Mucosa of rectum (tissue), 2 donors: ENCODE measurements at regions not wholly inside any gene's neighbourhood (a gene's known extent, or its start where the extent isn't known, plus 50 kb on each side); places are given as distances from the start of the nearest gene placed in this dataset.
"Not testable (repeated sequence)": the region's sequence is repeated elsewhere in the genome, so short reads cannot be mapped to it uniquely, and the experiment has no call there.

Experiments used
- H3K27ac ChIP-seq, 2 donors: one replicate each; pipeline ENCODE4 v1.7.0; 2013; ENCODE audit warnings: inconsistent platforms in 2 of 2, low read depth in 2 of 2, low read length in 2 of 2
- H3K27me3 ChIP-seq, 2 donors: one replicate each; pipeline ENCODE4 v1.7.0; 2013; ENCODE audit warnings: low read length in 2 of 2; ENCODE audit not compliant: control insufficient read depth in 2 of 2, insufficient read depth in 2 of 2
- H3K36me3 ChIP-seq, 2 donors: one replicate each; pipeline ENCODE4 v1.7.0; 2013; ENCODE audit warnings: low read length in 2 of 2; ENCODE audit not compliant: control insufficient read depth in 2 of 2, insufficient read depth in 2 of 2
- H3K4me1 ChIP-seq, 2 donors: one replicate each; pipeline ENCODE4 v1.7.0; 2013; ENCODE audit warnings: low read length in 2 of 2, mild to moderate bottlenecking in 1 of 2; ENCODE audit not compliant: control insufficient read depth in 2 of 2, insufficient read depth in 2 of 2
- H3K4me3 ChIP-seq, 2 donors: one replicate each; pipeline ENCODE4 v1.7.0; 2013; ENCODE audit warnings: low read length in 2 of 2
- H3K9ac ChIP-seq, 2 donors: one replicate each; pipeline ENCODE4 v1.7.0; 2013; ENCODE audit warnings: low read length in 2 of 2, low read depth in 1 of 2, mild to moderate bottlenecking in 1 of 2
- H3K9me3 ChIP-seq, 2 donors: one replicate each; pipeline ENCODE4 v1.7.0; 2013; ENCODE audit warnings: low read length in 2 of 2; ENCODE audit not compliant: control insufficient read depth in 2 of 2
- donor health status: healthy.
- donor health status: Normal muscosa, but diverticular disease.

- Histone ChIP-seq H3K36me3 (no peaks in the 10 kb centered on the region), H3K27ac (no peak overlapping the region), H3K9me3 (no peaks in the 10 kb centered on the region), H3K27me3 (no peaks in the 10 kb centered on the region), H3K9ac (no peak overlapping the region), H3K4me3 (no peak overlapping the region), H3K4me1 (peaks cover 0 to 3% of the 10 kb centered on the region in 2 donors)
Measured at GRCh38 chr1:185517808-185518419, 200.9 kb upstream of the IVNS1ABP start.

- H3K27me3 ChIP-seq, H3K4me3 ChIP-seq, H3K9me3 ChIP-seq, H3K4me1 ChIP-seq, H3K9ac ChIP-seq, H3K36me3 ChIP-seq, H3K27ac ChIP-seq: not testable (repeated sequence)
Measured at GRCh38 chr1:185517301-185517700, 200.3 kb upstream of the IVNS1ABP start.

- Histone ChIP-seq H3K9me3 (no peaks in the 10 kb centered on the region), H3K27me3 (no peaks in the 10 kb centered on the region), H3K4me1 (peaks cover 0 to 3% of the 10 kb centered on the region in 2 donors), H3K9ac (no peak overlapping the region), H3K27ac (no peak overlapping the region), H3K36me3 (no peaks in the 10 kb centered on the region), H3K4me3 (no peak overlapping the region)
Measured at GRCh38 chr1:185515696-185516095, 198.7 kb upstream of the IVNS1ABP start.

- H3K9ac ChIP-seq: no peak overlapping the region
- no peak overlapping the region for H3K4me3 ChIP-seq
- no peaks in the 10 kb centered on the region for H3K9me3 ChIP-seq
- peaks cover 0 to 3% of the 10 kb centered on the region in 2 donors for H3K4me1 ChIP-seq
- no peak overlapping the region for H3K27ac ChIP-seq
- H3K27me3 ChIP-seq: no peaks in the 10 kb centered on the region
- no peaks in the 10 kb centered on the region for H3K36me3 ChIP-seq
Measured at GRCh38 chr1:185514311-185514710, 197.3 kb upstream of the IVNS1ABP start.

GRCh38 chr1:185512442-185512841 lies 195.4 kb upstream of the IVNS1ABP start:
- Histone ChIP-seq H3K36me3 (no peaks in the 10 kb centered on the region), H3K9ac (no peak overlapping the region), H3K4me1 (peaks cover 0 to 3% of the 10 kb centered on the region in 2 donors), H3K4me3 (no peak overlapping the region), H3K27me3 (no peaks in the 10 kb centered on the region), H3K27ac (no peak overlapping the region), H3K9me3 (no peaks in the 10 kb centered on the region)

- Histone ChIP-seq H3K27ac (no peak overlapping the region), H3K9ac (no peak overlapping the region), H3K27me3 (no peaks in the 10 kb centered on the region), H3K4me1 (no peaks in the 10 kb centered on the region), H3K9me3 (peaks cover 0 to under 1% of the 10 kb centered on the region in 2 donors), H3K4me3 (no peak overlapping the region), H3K36me3 (no peaks in the 10 kb centered on the region)
Measured at GRCh38 chr1:185501099-185501498, 184.1 kb upstream of the IVNS1ABP start.

GRCh38 chr1:185500001-185500626 lies 183.1 kb upstream of the IVNS1ABP start:
- no peaks in the 10 kb centered on the region for H3K4me1 ChIP-seq
- no peaks in the 10 kb centered on the region for H3K9me3 ChIP-seq
- H3K36me3 ChIP-seq: no peaks in the 10 kb centered on the region
- H3K27ac ChIP-seq: no peak overlapping the region
- no peaks in the 10 kb centered on the region for H3K27me3 ChIP-seq
- no peak overlapping the region for H3K9ac ChIP-seq
- H3K4me3 ChIP-seq: no peak overlapping the region

- Histone ChIP-seq H3K36me3 (no peaks in the 10 kb centered on the region), H3K27me3 (no peaks in the 10 kb centered on the region), H3K9ac (no peak overlapping the region), H3K4me3 (no peak overlapping the region), H3K9me3 (no peaks in the 10 kb centered on the region), H3K27ac (no peak overlapping the region), H3K4me1 (no peaks in the 10 kb centered on the region)
Measured at GRCh38 chr1:185498207-185498606, 181.2 kb upstream of the IVNS1ABP start.

- H3K9me3 ChIP-seq: no peaks in the 10 kb centered on the region
- H3K27me3 ChIP-seq: no peaks in the 10 kb centered on the region
- no peaks in the 10 kb centered on the region for H3K4me1 ChIP-seq
- no peaks in the 10 kb centered on the region for H3K36me3 ChIP-seq
- no peak overlapping the region for H3K9ac ChIP-seq
- H3K27ac ChIP-seq: no peak overlapping the region
- H3K4me3 ChIP-seq: no peak overlapping the region
Measured at GRCh38 chr1:185497177-185497576, 180.1 kb upstream of the IVNS1ABP start.

- Histone ChIP-seq H3K4me3 (no peak overlapping the region), H3K4me1 (peaks cover 2 to 5% of the 10 kb centered on the region in 2 donors), H3K36me3 (no peaks in the 10 kb centered on the region), H3K27ac (no peak overlapping the region), H3K9me3 (no peaks in the 10 kb centered on the region), H3K27me3 (no peaks in the 10 kb centered on the region), H3K9ac (no peak overlapping the region)
Measured at GRCh38 chr1:185495898-185496297, 178.9 kb upstream of the IVNS1ABP start.
